ENCODE measurements at regions not wholly inside any gene's neighbourhood (a gene's known extent, or its start where the extent isn't known, plus 50 kb on each side); places are given as distances from the start of the nearest gene placed in this dataset.

DNA sequence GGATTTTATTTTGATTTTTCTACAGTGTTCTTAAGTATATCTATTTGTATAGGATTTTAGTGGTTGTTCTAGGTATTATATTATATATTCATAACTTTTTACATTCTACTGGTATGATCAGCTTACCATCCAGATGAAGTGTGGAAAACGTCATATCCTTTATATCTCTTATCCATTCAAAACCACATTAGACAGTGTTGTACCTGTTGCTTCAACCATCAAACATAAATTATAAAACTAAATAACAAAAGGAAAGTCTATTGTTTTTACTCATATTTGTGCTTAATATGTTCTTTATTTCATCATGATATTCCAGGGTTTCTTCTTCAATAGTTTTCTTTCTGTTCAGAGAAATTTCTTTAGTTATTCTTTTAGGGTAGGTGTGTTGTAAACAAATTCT lies 191.4 kb downstream of the RPLP1 start:
- CTCF ChIA-PET: no interaction called here
- ATAC-seq: no peak
- DNase-seq (ENCODE audit: low spot score): no peak
- no peak for TF ChIP-seq HMGA2 (CRISPR knock-in tag; IDR thresholded peaks at IDR 0.05)
- no peak for TF ChIP-seq TP53 (CRISPR knock-in tag; IDR thresholded peaks at IDR 0.05)
- no peak for TF ChIP-seq IRF2 (CRISPR knock-in tag; IDR thresholded peaks at IDR 0.05; ENCODE audit: borderline replicate concordance, low read depth)
- no peak for TF ChIP-seq ZBTB21 (CRISPR knock-in tag; IDR thresholded peaks at IDR 0.05; ENCODE audit: borderline replicate concordance)
- no peak for TF ChIP-seq ZNF416 (CRISPR knock-in tag; IDR thresholded peaks at IDR 0.05)
- no peak for TF ChIP-seq KAT7 (CRISPR knock-in tag; IDR thresholded peaks at IDR 0.05; ENCODE audit: borderline replicate concordance)
- TF ChIP-seq, protein P1, sequence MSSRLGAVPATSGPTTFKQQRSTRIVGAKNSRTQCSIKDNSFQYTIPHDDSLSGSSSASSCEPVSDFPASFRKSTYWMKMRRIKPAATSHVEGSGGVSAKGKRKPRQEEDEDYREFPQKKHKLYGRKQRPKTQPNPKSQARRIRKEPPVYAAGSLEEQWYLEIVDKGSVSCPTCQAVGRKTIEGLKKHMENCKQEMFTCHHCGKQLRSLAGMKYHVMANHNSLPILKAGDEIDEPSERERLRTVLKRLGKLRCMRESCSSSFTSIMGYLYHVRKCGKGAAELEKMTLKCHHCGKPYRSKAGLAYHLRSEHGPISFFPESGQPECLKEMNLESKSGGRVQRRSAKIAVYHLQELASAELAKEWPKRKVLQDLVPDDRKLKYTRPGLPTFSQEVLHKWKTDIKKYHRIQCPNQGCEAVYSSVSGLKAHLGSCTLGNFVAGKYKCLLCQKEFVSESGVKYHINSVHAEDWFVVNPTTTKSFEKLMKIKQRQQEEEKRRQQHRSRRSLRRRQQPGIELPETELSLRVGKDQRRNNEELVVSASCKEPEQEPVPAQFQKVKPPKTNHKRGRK (CRISPR knock-in tag; IDR thresholded peaks at IDR 0.05; ENCODE audit: borderline replicate concordance): no peak
- no peak for TF ChIP-seq GRHL2 (CRISPR knock-in tag; IDR thresholded peaks at IDR 0.05; ENCODE audit: insufficient replicate concordance, severe bottlenecking)
- TF ChIP-seq EMX1 (CRISPR knock-in tag; IDR thresholded peaks at IDR 0.05): no peak
- TF ChIP-seq NR2C2 (CRISPR knock-in tag; IDR thresholded peaks at IDR 0.05): no peak
- no peak for TF ChIP-seq SMAD4 (CRISPR knock-in tag; IDR thresholded peaks at IDR 0.05)
- TF ChIP-seq ZNF121 (CRISPR knock-in tag; IDR thresholded peaks at IDR 0.05): no peak
- no peak for TF ChIP-seq RELA (CRISPR knock-in tag; IDR thresholded peaks at IDR 0.05; ENCODE audit: borderline replicate concordance)
- TF ChIP-seq, protein P2, sequence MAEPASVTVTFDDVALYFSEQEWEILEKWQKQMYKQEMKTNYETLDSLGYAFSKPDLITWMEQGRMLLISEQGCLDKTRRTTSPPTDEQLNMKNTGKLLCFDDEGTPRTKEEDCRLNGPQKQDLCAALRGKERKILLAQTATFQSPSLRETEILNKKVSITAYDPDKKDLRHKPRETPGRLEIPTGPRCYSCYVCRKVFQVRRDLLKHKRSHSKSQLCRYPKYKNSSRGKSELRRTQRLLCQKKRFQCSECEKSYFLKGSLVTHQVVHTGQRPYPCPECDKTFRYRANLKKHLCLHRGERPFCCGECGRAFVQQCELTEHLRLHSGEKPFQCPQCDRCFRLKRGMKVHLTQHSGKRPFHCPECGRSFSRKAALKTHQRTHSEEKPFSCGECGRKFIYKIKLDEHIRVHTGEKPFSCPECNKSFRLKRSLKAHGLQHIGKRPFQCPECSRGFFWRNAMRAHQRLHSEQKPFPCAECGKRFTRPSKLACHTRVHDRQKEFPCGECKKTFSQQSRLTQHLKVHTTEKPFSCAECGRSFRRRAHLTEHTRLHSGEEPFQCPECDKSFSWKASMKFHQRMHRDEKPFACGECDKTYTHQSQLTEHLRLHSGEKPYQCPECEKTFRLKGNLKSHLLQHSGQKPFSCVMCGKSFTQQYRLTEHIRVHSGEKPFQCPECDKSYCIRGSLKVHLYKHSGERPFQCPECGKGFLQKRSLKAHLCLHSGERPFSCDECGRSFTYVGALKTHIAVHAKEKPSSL (CRISPR knock-in tag; conservative IDR thresholded peaks at IDR 0.05): no peak
- TF ChIP-seq, protein P3, sequence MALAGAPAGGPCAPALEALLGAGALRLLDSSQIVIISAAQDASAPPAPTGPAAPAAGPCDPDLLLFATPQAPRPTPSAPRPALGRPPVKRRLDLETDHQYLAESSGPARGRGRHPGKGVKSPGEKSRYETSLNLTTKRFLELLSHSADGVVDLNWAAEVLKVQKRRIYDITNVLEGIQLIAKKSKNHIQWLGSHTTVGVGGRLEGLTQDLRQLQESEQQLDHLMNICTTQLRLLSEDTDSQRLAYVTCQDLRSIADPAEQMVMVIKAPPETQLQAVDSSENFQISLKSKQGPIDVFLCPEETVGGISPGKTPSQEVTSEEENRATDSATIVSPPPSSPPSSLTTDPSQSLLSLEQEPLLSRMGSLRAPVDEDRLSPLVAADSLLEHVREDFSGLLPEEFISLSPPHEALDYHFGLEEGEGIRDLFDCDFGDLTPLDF (CRISPR knock-in tag; IDR thresholded peaks at IDR 0.05): no peak
- TF ChIP-seq, protein P4, sequence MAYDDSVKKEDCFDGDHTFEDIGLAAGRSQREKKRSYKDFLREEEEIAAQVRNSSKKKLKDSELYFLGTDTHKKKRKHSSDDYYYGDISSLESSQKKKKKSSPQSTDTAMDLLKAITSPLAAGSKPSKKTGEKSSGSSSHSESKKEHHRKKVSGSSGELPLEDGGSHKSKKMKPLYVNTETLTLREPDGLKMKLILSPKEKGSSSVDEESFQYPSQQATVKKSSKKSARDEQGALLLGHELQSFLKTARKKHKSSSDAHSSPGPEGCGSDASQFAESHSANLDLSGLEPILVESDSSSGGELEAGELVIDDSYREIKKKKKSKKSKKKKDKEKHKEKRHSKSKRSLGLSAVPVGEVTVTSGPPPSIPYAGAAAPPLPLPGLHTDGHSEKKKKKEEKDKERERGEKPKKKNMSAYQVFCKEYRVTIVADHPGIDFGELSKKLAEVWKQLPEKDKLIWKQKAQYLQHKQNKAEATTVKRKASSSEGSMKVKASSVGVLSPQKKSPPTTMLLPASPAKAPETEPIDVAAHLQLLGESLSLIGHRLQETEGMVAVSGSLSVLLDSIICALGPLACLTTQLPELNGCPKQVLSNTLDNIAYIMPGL (CRISPR knock-in tag; IDR thresholded peaks at IDR 0.05): no peak
- no peak for TF ChIP-seq ZNF671 (CRISPR knock-in tag; IDR thresholded peaks at IDR 0.05)
- H3K9me3 Mint-ChIP-seq: peaks cover 31% of the 10 kb centered on the region
- no peak overlapping the region for H3K4me3 Mint-ChIP-seq
- peaks cover 25% of the 10 kb centered on the region for H3K4me1 Mint-ChIP-seq
- POLR2A ChIA-PET: no interaction called here
- H3K36me3 Mint-ChIP-seq: peaks cover 11% of the 10 kb centered on the region
- no peaks in the 10 kb centered on the region for H3K27me3 Mint-ChIP-seq (ENCODE audit: low read depth)
- no peak overlapping the region for H3K27ac Mint-ChIP-seq

DNA sequence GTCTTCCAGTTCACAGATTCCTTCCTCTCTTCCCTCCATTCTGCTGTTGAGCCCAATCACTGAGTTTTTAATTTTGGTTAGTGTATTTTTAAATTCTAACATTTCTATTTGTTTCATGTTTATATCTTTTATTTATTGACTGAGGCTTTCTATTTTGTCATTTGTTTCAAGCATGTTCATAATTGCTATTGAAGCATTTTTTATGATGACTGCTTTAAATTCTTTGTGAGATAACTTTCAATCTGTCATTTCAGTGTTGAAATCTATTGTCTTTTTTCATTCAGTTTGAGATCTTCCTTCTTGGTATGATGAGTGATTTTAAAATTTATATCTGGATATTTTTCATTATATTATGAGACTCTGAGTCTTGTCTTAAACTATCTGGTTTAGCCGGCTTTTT lies 192.3 kb downstream of the RPLP1 start:
- POLR2A ChIA-PET: no interaction called here

More for the DNA sequence above, 192.3 kb downstream of the RPLP1 start:
- DNase-seq (ENCODE audit: low spot score) (no peak), ATAC-seq (no peak)
- peaks cover 7% of the 10 kb centered on the region; the same call in 1 of the 2 replicates for H3K36me3 Mint-ChIP-seq
- no peaks in the 10 kb centered on the region for H3K27me3 Mint-ChIP-seq (ENCODE audit: low read depth)
- peaks cover 22% of the 10 kb centered on the region for H3K9me3 Mint-ChIP-seq
- TF ChIP-seq, protein P5, sequence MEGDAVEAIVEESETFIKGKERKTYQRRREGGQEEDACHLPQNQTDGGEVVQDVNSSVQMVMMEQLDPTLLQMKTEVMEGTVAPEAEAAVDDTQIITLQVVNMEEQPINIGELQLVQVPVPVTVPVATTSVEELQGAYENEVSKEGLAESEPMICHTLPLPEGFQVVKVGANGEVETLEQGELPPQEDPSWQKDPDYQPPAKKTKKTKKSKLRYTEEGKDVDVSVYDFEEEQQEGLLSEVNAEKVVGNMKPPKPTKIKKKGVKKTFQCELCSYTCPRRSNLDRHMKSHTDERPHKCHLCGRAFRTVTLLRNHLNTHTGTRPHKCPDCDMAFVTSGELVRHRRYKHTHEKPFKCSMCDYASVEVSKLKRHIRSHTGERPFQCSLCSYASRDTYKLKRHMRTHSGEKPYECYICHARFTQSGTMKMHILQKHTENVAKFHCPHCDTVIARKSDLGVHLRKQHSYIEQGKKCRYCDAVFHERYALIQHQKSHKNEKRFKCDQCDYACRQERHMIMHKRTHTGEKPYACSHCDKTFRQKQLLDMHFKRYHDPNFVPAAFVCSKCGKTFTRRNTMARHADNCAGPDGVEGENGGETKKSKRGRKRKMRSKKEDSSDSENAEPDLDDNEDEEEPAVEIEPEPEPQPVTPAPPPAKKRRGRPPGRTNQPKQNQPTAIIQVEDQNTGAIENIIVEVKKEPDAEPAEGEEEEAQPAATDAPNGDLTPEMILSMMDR (IDR thresholded peaks at IDR 0.05): no peak
- no peak for TF ChIP-seq SP1 (CRISPR knock-in tag; conservative IDR thresholded peaks at IDR 0.05)
- TF ChIP-seq, protein P1 (CRISPR knock-in tag; IDR thresholded peaks at IDR 0.05; ENCODE audit: borderline replicate concordance): no peak
- no peak for TF ChIP-seq CREB1 (CRISPR knock-in tag; IDR thresholded peaks at IDR 0.05)
- CTCF ChIA-PET: no interaction called here
- H3K4me3 Mint-ChIP-seq: no peak overlapping the region
- peaks cover 34% of the 10 kb centered on the region for H3K4me1 Mint-ChIP-seq
- no peak overlapping the region for H3K27ac Mint-ChIP-seq

Data from WTC11 (cell line).